HL-60 (cell line): ENCODE measurements at regions not wholly inside any gene's neighbourhood (a gene's known extent, or its start where the extent isn't known, plus 50 kb on each side); places are given as distances from the start of the nearest gene placed in this dataset.

ENCODE experiments used
- GABPA ChIP-seq: IDR thresholded peaks from 2 replicates; pipeline ENCODE4 v1.6.1; 2012; ENCODE audit warnings: low read depth
- POLR2AphosphoS5 ChIP-seq: IDR thresholded peaks from 2 replicates; pipeline ENCODE4 v1.6.1; 2012; ENCODE audit warnings: low read depth
- REST ChIP-seq: IDR thresholded peaks from 2 replicates; pipeline ENCODE4 v1.6.1; 2012; ENCODE audit warnings: low read depth; ENCODE audit not compliant: insufficient replicate concordance
- SPI1 ChIP-seq: IDR thresholded peaks from 2 replicates; pipeline ENCODE4 v1.6.1; 2012; ENCODE audit warnings: low read depth, mild to moderate bottlenecking, borderline replicate concordance
- TF ChIP-seq, protein P1 (sequence below): IDR thresholded peaks from one replicate; pipeline ENCODE4 v1.5.1; 2011; ENCODE audit warnings: low read length, control low read depth, inconsistent platforms; ENCODE audit not compliant: insufficient read depth

DNA sequence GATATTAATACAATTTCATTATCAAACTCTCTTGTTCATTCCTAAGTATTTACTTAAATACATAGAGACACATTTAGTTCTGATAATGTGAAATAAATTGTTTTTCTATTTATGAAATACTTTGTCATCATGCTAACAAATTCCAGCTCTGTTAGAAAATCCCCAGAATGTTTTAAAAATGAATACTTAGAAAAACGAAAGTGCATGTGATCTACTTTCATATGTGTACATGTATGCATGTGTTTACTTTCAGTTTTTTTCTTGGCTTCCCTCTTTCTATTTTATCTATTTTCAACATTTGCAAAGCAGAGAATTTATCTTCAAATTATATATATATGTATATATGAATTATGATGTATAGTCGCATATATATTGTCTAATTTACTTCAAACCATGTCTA lies 1110.0 kb upstream of the PCDH20 start:
- no peak for TF ChIP-seq POLR2AphosphoS5
- TF ChIP-seq, protein P1, sequence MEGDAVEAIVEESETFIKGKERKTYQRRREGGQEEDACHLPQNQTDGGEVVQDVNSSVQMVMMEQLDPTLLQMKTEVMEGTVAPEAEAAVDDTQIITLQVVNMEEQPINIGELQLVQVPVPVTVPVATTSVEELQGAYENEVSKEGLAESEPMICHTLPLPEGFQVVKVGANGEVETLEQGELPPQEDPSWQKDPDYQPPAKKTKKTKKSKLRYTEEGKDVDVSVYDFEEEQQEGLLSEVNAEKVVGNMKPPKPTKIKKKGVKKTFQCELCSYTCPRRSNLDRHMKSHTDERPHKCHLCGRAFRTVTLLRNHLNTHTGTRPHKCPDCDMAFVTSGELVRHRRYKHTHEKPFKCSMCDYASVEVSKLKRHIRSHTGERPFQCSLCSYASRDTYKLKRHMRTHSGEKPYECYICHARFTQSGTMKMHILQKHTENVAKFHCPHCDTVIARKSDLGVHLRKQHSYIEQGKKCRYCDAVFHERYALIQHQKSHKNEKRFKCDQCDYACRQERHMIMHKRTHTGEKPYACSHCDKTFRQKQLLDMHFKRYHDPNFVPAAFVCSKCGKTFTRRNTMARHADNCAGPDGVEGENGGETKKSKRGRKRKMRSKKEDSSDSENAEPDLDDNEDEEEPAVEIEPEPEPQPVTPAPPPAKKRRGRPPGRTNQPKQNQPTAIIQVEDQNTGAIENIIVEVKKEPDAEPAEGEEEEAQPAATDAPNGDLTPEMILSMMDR: no peak
- TF ChIP-seq SPI1: no peak
- no peak for TF ChIP-seq REST
- no peak for TF ChIP-seq GABPA
